GM18951 (cell line): ENCODE measurements at regions not wholly inside any gene's neighbourhood (a gene's known extent, or its start where the extent isn't known, plus 50 kb on each side); places are given as distances from the start of the nearest gene placed in this dataset.

Experiments
- POLR2A ChIP-seq: IDR thresholded peaks from 4 replicates; pipeline ENCODE4 v1.6.1; 2011; ENCODE audit warnings: mild to moderate bottlenecking; ENCODE audit not compliant: insufficient read length, insufficient read depth; ENCODE audit errors: extremely low read depth
- in situ Hi-C: fragments of 300-500 bp; cut with MboI; formaldehyde crosslinking; loops from one replicate; pipeline ENCODE4 v1.12.0; 2022; ENCODE audit warnings: low sequenced_read_pairs, mixed read lengths, inconsistent platforms; ENCODE audit not compliant: unreplicated experiment

DNA sequence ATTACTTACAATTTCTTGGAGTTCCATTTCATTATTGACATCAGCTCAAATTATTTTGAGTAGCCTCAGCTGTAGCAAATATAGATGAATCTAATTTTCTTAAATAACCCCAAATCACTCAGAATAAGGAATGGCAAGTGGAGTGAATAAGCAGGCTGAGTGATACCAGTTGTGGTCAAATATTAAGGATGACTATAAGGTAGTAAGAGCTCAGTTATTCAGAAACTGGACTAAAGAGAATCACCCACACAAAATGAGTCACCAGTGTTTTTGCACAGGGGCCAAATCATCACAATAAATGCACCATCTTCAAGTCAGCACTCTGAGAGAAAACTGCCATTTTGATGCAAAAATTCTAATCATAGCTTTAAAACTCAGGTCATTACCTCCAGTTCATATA lies 128.9 kb upstream of the TARS1 start:
- in situ Hi-C loops, result no loop called here
- TF ChIP-seq POLR2A, result no peak

DNA sequence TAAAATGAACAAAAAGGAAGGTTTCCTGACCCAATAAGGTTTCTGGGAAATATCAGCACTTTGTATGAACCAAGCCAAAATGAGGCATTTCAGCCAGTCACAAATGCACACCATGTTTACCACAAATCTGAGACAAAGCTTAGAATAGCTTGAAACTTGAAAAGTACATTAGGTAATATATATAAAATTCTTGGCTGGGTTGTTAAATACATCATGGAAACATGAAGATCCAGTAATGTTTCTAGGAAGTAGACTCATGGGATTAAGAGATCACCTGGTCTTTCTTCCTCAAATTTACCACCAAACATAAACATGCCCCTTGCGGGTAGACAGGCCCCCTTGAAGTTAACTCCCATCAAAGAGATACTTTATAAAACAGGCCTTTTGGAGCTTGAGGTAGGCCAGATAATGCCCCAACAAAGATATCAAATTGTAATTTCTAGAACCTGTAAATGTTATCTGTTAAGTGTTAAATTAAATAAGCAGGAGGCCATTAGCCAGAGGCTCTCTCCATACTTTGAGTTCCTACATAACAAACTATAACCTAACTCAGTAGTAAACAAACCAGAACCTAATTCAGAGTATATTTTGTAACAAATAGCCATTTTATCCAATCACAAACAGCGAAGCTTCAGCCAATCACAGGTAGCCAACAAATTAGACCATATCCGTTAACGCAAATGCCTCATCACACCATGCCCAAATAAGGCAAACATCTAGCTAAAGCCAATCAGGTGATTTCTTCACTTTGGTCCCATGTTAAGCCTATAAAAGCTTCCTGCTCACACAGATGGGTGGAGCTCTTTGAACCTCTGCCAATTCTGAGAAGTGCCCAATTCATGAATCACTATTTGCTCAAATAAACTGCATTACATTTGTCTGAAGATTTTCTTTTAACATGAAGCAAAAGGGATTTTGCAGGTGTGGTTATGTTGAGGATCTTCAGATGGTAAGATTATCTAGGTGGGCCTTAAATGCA lies 127.9 kb upstream of the TARS1 start:
- no peak for TF ChIP-seq POLR2A
- in situ Hi-C loops, result no loop called here

DNA sequence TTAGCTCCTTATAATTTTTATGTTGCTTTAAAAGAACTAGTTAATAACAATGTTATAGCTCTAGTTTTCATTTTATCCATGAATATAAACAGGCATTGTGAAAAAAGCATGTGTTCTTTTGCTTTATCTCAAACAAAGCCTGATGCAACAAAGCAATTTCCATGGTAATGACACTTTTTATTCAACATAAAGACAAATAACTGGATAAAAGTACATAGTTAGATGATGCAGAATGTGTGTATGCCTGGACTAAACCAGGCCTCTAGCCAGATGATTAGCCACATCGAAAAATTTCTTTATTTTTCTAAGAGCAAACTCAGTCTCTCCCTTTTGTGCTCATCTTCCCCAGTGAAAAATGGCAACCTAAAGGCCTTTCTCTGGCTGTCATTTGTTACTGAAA lies 125.6 kb upstream of the TARS1 start:
- TF ChIP-seq POLR2A, result no peak
- in situ Hi-C loops, result no loop called here

DNA sequence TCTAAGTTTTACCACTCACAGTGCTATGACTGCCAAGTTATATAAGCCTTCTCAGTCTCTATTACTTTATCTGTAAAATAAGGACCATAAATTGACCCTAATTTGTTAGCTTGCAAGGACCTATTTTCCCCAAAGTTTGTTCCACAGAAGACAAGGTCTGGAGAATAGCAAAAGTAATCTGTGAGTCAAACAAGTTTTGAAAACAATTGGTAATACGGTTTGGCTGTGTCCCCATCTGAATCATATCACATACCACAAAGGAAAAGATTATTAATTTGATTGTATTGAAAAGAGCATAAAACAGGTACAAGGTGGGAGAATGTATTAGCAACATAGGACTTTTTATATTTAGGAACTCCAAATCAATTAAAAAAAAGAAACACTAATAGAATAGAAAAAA lies 124.0 kb upstream of the TARS1 start:
- in situ Hi-C loops, result no loop called here
- TF ChIP-seq POLR2A, result no peak

DNA sequence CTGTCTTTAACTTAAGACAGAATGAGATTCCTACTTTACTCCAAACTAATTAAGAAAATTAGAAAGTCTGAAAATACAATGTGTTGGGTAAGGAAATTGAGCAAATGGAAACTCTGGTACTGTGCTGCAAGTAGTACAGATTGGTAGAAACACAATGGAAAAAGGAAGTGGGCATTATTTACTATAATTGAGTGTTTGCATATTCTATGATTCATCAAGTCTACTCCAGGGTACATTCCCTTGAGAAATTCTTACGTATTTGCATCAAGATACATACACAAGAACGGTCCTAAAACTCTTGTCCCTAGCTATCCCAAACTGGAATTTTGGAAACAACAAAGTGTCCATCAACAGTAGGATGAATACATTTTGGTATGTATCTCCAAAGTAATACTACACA lies 123.5 kb upstream of the TARS1 start:
- no peak for TF ChIP-seq POLR2A

DNA sequence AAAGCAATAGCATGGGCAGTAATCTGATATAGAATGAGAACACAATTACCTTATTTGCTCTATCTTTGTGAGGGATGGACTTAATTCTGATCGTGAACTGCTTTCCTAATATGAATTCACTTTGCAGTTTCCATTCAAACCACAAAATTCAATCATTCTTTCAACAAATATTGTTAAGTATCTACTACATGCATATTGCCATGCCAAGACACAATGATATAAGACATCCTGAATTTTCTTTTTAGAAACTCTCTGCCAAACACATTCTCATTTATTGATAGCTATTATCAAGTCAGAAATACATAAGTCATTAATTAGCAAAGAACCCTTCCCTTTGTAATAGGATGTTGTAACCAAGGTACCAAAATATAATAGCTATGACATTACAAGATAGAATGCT lies 121.6 kb upstream of the TARS1 start:
- TF ChIP-seq POLR2A, result no peak
- in situ Hi-C loops, result no loop called here

More for the DNA sequence above, 123.5 kb upstream of the TARS1 start:
- in situ Hi-C loops, result no loop called here

DNA sequence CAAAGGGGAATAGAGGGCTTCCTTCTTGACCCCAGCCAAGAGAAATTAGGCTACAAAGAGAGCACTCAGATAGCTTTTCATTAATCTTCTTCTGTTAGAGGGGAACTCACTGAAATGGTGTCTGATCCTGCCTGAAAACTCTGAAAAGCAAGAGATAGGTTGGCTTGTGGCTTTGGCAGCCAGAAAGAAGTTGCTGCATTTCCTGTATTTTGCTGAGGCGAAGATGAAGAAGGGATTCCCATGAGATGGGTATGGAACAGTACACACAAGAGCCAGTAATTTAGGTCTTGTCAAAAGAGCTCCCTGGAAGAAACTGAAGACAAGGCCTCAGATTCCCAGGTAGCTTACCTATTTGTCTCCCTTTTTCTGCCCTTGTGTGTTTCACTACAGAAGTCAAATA lies 120.9 kb upstream of the TARS1 start:
- TF ChIP-seq POLR2A, result no peak
- in situ Hi-C loops, result no loop called here

DNA sequence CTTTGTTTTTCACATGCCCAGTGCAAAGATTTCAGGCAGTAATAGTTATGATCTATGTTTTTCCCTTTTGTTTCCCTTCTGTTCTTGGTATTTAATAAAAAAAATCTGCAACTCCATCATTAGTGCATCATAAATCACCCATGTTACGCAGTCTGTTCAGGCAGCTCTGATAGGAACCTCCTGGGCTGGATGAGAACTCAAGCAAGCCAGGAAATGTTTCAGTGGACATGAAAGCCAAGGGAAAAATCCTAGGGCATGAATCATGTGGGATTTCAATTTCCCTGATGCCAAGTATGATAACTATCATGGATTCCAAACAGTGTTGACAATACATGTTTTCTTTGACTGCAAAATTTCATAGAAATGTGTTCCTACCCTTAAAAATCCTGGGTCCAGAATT lies 119.7 kb upstream of the TARS1 start:
- no peak for TF ChIP-seq POLR2A
- in situ Hi-C loops, result no loop called here

DNA sequence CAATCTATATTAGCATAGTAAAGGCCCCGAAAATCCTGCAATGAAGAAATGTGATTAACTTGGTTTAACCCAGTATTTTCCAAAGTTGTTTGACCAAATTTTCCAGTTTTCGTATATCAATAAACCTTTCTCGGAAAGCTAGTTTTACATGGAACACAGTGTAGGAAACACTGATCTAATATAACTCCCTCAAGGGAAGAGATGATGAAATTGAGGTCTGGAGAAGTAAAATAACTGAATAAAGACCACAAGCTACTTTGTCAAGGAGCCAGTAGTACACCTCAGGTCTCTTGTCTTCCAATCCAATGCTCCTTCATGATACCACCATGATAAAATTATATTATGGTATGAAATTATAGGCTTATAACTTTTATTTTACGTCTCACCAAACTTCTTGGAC lies 118.1 kb upstream of the TARS1 start:
- in situ Hi-C loops, result no loop called here
- TF ChIP-seq POLR2A, result no peak

DNA sequence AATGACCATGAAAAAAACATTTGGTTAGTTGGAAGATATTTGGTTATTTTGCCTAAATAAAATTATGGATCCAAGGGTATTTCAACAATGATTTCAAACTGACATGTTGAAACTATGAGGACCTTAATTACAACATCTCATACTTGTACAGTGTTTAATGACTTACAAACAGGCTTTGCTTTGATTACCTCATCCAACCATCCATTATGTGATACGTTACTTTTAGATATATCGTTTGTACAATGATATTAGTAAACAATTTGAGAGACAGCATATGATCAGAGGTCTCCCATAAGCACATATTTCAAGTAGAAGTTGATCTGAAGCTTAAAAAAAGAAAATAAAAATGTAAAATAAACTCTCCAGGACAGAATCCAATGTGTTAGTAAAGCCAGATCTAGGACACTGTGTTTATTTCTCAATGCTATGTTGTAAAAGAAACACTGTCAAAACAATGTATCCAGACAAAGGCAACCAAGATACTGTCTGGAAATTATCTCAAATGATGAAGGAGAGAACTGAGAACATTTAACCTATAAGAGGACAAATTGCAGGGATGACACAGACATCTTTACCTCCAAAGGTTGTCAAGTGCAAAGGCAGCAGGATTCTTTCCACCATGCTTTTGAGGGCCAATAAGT lies 116.0 kb upstream of the TARS1 start:
- in situ Hi-C loops, result no loop called here
- TF ChIP-seq POLR2A, result no peak

DNA sequence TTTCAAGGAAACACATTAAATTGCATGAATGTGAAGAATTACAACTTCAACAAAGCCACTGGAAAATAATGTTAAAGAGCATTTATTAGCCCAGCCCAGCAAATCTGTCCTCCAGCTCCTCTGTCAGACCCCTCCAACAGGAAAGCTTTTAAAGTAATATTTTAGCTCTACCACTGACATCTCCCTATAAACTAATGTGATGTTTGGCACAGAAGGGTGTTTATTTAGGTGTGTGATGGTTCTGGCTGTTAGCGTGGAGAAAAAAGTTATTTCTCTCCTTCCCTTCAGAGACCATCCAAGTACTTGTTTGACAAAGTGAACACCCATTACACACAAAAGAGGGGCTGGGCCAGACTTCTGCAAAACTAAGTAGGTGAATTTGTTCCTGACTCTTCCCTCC lies 111.9 kb upstream of the TARS1 start:
- in situ Hi-C loops, result no loop called here
- TF ChIP-seq POLR2A, result no peak

DNA sequence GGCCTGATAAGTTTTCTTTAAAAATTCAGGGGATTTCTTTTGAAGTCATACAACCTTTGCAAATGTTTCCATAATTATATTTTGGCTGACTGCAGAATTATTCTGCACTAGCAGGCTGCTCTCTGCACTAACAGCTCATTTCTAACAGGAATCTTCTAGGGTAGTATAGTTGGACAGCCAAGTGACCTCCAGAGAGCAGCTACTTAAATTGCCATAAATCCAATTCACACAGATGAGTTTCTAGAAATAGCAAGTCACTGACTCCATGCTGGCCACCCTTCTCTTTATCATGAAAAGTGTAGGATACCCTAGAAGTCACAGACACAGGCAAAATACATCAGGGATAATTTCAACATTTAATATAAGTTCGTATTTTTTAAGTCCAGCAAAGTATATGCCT lies 110.9 kb upstream of the TARS1 start:
- in situ Hi-C loops, result no loop called here

DNA sequence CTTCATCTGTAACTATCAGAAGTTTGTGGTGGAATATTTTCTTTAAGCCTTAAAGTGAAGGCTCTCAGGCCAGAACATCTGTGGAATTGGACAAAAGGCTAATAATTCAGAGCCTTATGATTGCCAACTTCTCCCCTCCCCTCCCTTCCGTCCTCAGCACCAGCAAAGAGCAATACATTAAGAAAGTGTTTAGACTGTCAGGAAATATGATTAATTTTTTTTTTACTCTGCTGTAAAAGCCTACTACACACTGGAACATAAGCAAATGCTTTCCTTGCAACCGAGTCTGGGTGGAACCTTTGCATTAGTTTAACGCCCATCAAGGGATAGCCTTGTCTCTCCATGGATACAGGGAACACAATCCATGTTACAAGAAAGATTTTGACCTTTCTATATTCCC lies 110.3 kb upstream of the TARS1 start:
- TF ChIP-seq POLR2A, result no peak
- in situ Hi-C loops, result no loop called here

More for the DNA sequence above, 110.9 kb upstream of the TARS1 start:
- TF ChIP-seq POLR2A, result no peak

DNA sequence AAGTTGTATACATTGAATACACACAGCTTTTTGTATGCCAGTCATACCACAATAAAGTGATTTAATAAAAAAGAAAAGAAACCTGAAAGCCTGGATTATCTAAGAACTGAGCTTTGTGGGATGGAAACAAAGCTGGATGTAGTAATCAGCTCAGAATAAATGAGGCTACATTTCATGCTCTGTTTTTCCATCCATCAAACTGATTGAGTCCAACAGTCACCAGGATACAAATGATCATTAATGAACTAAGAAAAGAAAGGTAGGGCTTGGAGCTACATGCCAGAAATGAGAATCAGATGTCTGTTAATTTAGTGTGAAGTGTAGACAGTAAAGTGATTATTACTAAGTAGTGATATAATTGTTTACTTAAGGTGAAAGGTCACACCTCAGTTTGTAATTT lies 109.8 kb upstream of the TARS1 start:
- in situ Hi-C loops, result no loop called here
- no peak for TF ChIP-seq POLR2A
